Superior temporal gyrus (tissue), 1 donor: ENCODE measurements at regions not wholly inside any gene's neighbourhood (a gene's known extent, or its start where the extent isn't known, plus 50 kb on each side); places are given as distances from the start of the nearest gene placed in this dataset.

ENCODE experiments used
- DNase-seq: peaks from one replicate; pipeline ENCODE4 v3.0.0-alpha.2; 2016; ENCODE audit errors: extremely low spot score

- no peak for DNase-seq
Observed at GRCh38 chr1:8267307-8267706, 50.6 kb upstream of the SLC45A1 start.

- DNase-seq, result no peak
Observed at GRCh38 chr1:8266436-8267165, 51.3 kb upstream of the SLC45A1 start.

- DNase-seq, result no peak
Observed at GRCh38 chr1:8263791-8264190, 54.1 kb upstream of the SLC45A1 start.

- no peak for DNase-seq
Observed at GRCh38 chr1:8261398-8261762, 56.5 kb upstream of the SLC45A1 start.

GRCh38 chr1:8259498-8260290 is 58.2 kb upstream of the SLC45A1 start:
- no peak for DNase-seq

- DNase-seq, result no peak
Observed at GRCh38 chr1:8257621-8258020, 60.3 kb upstream of the SLC45A1 start.

- no peak for DNase-seq
Observed at GRCh38 chr1:8256321-8256720, 61.6 kb upstream of the SLC45A1 start.

- no peak for DNase-seq
Observed at GRCh38 chr1:8255712-8256111, 62.2 kb upstream of the SLC45A1 start.

GRCh38 chr1:8252266-8252951 is 65.5 kb upstream of the SLC45A1 start:
- no peak for DNase-seq

- DNase-seq, result no peak
Observed at GRCh38 chr1:8251635-8252034, 66.3 kb upstream of the SLC45A1 start.

- DNase-seq, result no peak
Observed at GRCh38 chr1:8249838-8250237, 68.1 kb upstream of the SLC45A1 start.

GRCh38 chr1:8247811-8248436 is 70.0 kb upstream of the SLC45A1 start:
- no peak for DNase-seq

- DNase-seq, result no peak
Observed at GRCh38 chr1:8244304-8244703, 73.6 kb upstream of the SLC45A1 start.

- no peak for DNase-seq
Observed at GRCh38 chr1:8242498-8242897, 75.4 kb upstream of the SLC45A1 start.

GRCh38 chr1:8241417-8242014 is 76.4 kb upstream of the SLC45A1 start:
- DNase-seq, result no peak

- DNase-seq, result no peak
Observed at GRCh38 chr1:8239306-8240023, 78.4 kb upstream of the SLC45A1 start.

- no peak for DNase-seq
Observed at GRCh38 chr1:8239039-8239305, 78.9 kb upstream of the SLC45A1 start.

GRCh38 chr1:8238141-8239038 is 79.5 kb upstream of the SLC45A1 start:
- no peak for DNase-seq

GRCh38 chr1:8232036-8232757 is 85.7 kb upstream of the SLC45A1 start:
- DNase-seq, result no peak

GRCh38 chr1:8230292-8230621 is 87.7 kb upstream of the SLC45A1 start:
- no peak for DNase-seq
